H1 (cell line): ENCODE measurements at regions not wholly inside any gene's neighbourhood (a gene's known extent, or its start where the extent isn't known, plus 50 kb on each side); places are given as distances from the start of the nearest gene placed in this dataset.

Source experiments
- CTCF ChIA-PET: fragments of 300-600 bp; sonication (Branson Sonifier 250); formaldehyde crosslinking; loops from one replicate; lab custom pipeline; 2021; ENCODE audit not compliant: partially characterized antibody; lab: Charles Lee
- POLR2A ChIA-PET: fragments of 300-600 bp; sonication (Branson Sonifier 250); formaldehyde crosslinking; loops from one replicate; lab custom pipeline; 2021; ENCODE audit warnings: inconsistent platforms; ENCODE audit not compliant: partially characterized antibody; lab: Charles Lee
- DNase-seq, 2 experiments: peaks; one replicate each; pipeline versions ENCODE4 v3.0.0 to v3.0.0-alpha.2; 2010 to 2022; ENCODE audit warnings: low spot score in 2 of 2, low read depth in 1 of 2, mixed read lengths in 1 of 2
- FAIRE-seq: peaks from 2 replicates; lab custom pipeline; 2011; peaks lifted over from hg19 to GRCh38; lab: Jason Lieb, UNC
- H2AFZ ChIP-seq: 2 replicates; pipeline ENCODE4 v1.8.1; 2012; ENCODE audit warnings: low read length, inconsistent platforms
- H2AK5ac ChIP-seq: 2 replicates; pipeline ENCODE4 v1.6.1; 2013; ENCODE audit warnings: low read depth, low read length
- H2BK120ac ChIP-seq: replicated peaks from 2 replicates; pipeline ENCODE3; 2013; ENCODE audit warnings: low read depth, low read length, inconsistent platforms
- H2BK12ac ChIP-seq: 2 replicates; pipeline ENCODE4 v1.6.1; 2013; ENCODE audit warnings: low read depth, low read length
- H2BK15ac ChIP-seq: 2 replicates; pipeline ENCODE4 v1.6.1; 2013; ENCODE audit warnings: low read length
- H2BK20ac ChIP-seq: 2 replicates; pipeline ENCODE4 v1.6.1; 2013; ENCODE audit warnings: low read length
- H2BK5ac ChIP-seq: 2 replicates; pipeline ENCODE4 v1.6.1; 2013; ENCODE audit warnings: low read depth, low read length
- H3K14ac ChIP-seq: 2 replicates; pipeline ENCODE4 v1.6.1; 2013; ENCODE audit warnings: inconsistent platforms; ENCODE audit not compliant: insufficient read length
- H3K18ac ChIP-seq: 2 replicates; pipeline ENCODE4 v1.6.1; 2013; ENCODE audit warnings: low read length; ENCODE audit errors: extremely low read depth
- H3K23ac ChIP-seq: 2 replicates; pipeline ENCODE4 v1.6.1; 2013; ENCODE audit warnings: inconsistent platforms; ENCODE audit not compliant: insufficient read length
- H3K23me2 ChIP-seq: 2 replicates; pipeline ENCODE4 v1.6.1; 2013; ENCODE audit warnings: low read depth, low read length
- H3K27ac ChIP-seq: 2 replicates; pipeline ENCODE4 v1.6.1; 2011; ENCODE audit warnings: low read depth, low read length, inconsistent platforms
- H3K27me3 ChIP-seq, 4 experiments: replicated peaks in 1 of 4; 1 replicate in 1 of 4; 2 replicates in 3 of 4; pipeline versions ENCODE4 v1.6.1 to v1.8.1; 2011 to 2013; ENCODE audit warnings: low read length in 3 of 4, mild to moderate bottlenecking in 3 of 4, inconsistent platforms in 2 of 4, mixed read lengths in 2 of 4, moderate library complexity in 1 of 4; ENCODE audit not compliant: control insufficient read depth in 3 of 4, insufficient read depth in 3 of 4; ENCODE audit errors: extremely low read depth in 1 of 4
- H3K36me3 ChIP-seq, 4 experiments: 2 replicates each; pipeline versions ENCODE4 v1.6.1 to v1.8.1; 2011 to 2013; ENCODE audit warnings: mild to moderate bottlenecking in 4 of 4, low read length in 3 of 4, moderate library complexity in 2 of 4, control low read depth in 1 of 4, inconsistent platforms in 1 of 4; ENCODE audit not compliant: insufficient read depth in 4 of 4, control insufficient read depth in 2 of 4
- H3K4ac ChIP-seq: replicated peaks from 2 replicates; pipeline ENCODE3; 2013; ENCODE audit warnings: low read length, low read depth, mixed read lengths, inconsistent platforms; ENCODE audit not compliant: insufficient read length
- H3K4me1 ChIP-seq, 4 experiments: replicated peaks in 1 of 4; 1 replicate in 1 of 4; 2 replicates in 3 of 4; pipeline versions ENCODE4 v1.6.1 to v1.8.1; 2011 to 2013; ENCODE audit warnings: low read length in 3 of 4, inconsistent platforms in 2 of 4, mixed read lengths in 1 of 4; ENCODE audit not compliant: insufficient read depth in 4 of 4, control insufficient read depth in 3 of 4
- H3K4me2 ChIP-seq, 2 experiments: 2 replicates each; pipeline versions ENCODE4 v1.6.1 to v1.8.1; 2011 to 2013; ENCODE audit warnings: low read depth in 2 of 2, low read length in 2 of 2, control low read depth in 1 of 2, inconsistent platforms in 1 of 2, mild to moderate bottlenecking in 1 of 2; ENCODE audit not compliant: insufficient read depth in 1 of 2
- H3K4me3 ChIP-seq, 4 experiments: fragments of 200-600, 300-600 bp in 1 of 4; sonication (generic), shearing (Covaris generic), sonication (Bioruptor Twin) in 1 of 4; 2 replicates each; pipeline versions ENCODE4 v1.5.1 to v1.8.1; 2011 to 2016; ENCODE audit warnings: low read length in 4 of 4, low read depth in 3 of 4, control low read depth in 2 of 4, inconsistent platforms in 2 of 4, mild to moderate bottlenecking in 2 of 4, mixed read lengths in 1 of 4, moderate library complexity in 1 of 4; ENCODE audit not compliant: insufficient read depth in 2 of 4; ENCODE audit errors: extremely low read depth in 1 of 4
- H3K56ac ChIP-seq: replicated peaks from 2 replicates; pipeline ENCODE3; 2013; ENCODE audit warnings: low read depth, mild to moderate bottlenecking, mixed read lengths, low read length, inconsistent platforms; ENCODE audit not compliant: insufficient read length
- H3K79me1 ChIP-seq: 2 replicates; pipeline ENCODE4 v1.6.1; 2013; ENCODE audit warnings: low read depth, low read length, control low read depth
- H3K79me2 ChIP-seq, 2 experiments: 2 replicates each; pipeline versions ENCODE4 v1.6.1 to v1.8.1; 2012 to 2013; ENCODE audit warnings: low read length in 2 of 2, mild to moderate bottlenecking in 2 of 2, inconsistent platforms in 1 of 2; ENCODE audit not compliant: insufficient read depth in 2 of 2, control insufficient read depth in 1 of 2
- H3K9ac ChIP-seq, 4 experiments: replicated peaks in 1 of 4; 1 replicate in 1 of 4; 2 replicates in 3 of 4; pipeline versions ENCODE4 v1.6.1 to v1.8.1; 2011 to 2013; ENCODE audit warnings: low read depth in 3 of 4, low read length in 3 of 4, control low read depth in 2 of 4, mild to moderate bottlenecking in 2 of 4, moderate library complexity in 2 of 4, inconsistent platforms in 1 of 4; ENCODE audit errors: extremely low read depth in 1 of 4
- H3K9me3 ChIP-seq, 2 experiments: 2 replicates each; pipeline versions ENCODE4 v1.6.1 to v1.8.1; 2012 to 2013; ENCODE audit warnings: mild to moderate bottlenecking in 2 of 2, moderate library complexity in 2 of 2, control low read depth in 1 of 2, inconsistent platforms in 1 of 2, low read depth in 1 of 2, low read length in 1 of 2, mixed read lengths in 1 of 2; ENCODE audit not compliant: insufficient read depth in 2 of 2
- H4K20me1 ChIP-seq, 2 experiments: replicated peaks in 1 of 2; 2 replicates each; pipeline versions ENCODE3 to v1.8.1; 2011 to 2013; ENCODE audit warnings: inconsistent platforms in 2 of 2, low read length in 2 of 2, mild to moderate bottlenecking in 1 of 2; ENCODE audit not compliant: insufficient read depth in 2 of 2, control insufficient read depth in 1 of 2
- H4K5ac ChIP-seq: 2 replicates; pipeline ENCODE4 v1.6.1; 2013; ENCODE audit warnings: low read length, low read depth, mixed read lengths, inconsistent platforms; ENCODE audit not compliant: insufficient read length
- H4K8ac ChIP-seq: 2 replicates; pipeline ENCODE4 v1.8.0; 2013; ENCODE audit warnings: mild to moderate bottlenecking, moderate library complexity, low read length, inconsistent platforms; ENCODE audit not compliant: insufficient read depth; ENCODE audit errors: extremely low read depth
- H4K91ac ChIP-seq: replicated peaks from 2 replicates; pipeline ENCODE3; 2013; ENCODE audit warnings: low read length, mixed read lengths, inconsistent platforms; ENCODE audit not compliant: insufficient read length
- EP300 ChIP-seq, 2 experiments: IDR thresholded peaks; 1 replicate in 1 of 2; 2 replicates in 1 of 2; pipeline ENCODE4 v1.6.1; 2011 to 2012; ENCODE audit warnings: low read depth in 2 of 2, low read length in 2 of 2, mild to moderate bottlenecking in 2 of 2, borderline replicate concordance in 1 of 2, inconsistent platforms in 1 of 2, moderate library complexity in 1 of 2
- RAD21 ChIP-seq, 2 experiments: IDR thresholded peaks in 1 of 2; conservative IDR thresholded peaks in 1 of 2; 2 replicates each; pipeline ENCODE4 v1.6.1; 2011; ENCODE audit warnings: low read depth in 2 of 2, low read length in 2 of 2, improper control_type of control experiment in 1 of 2, inconsistent platforms in 1 of 2, mild to moderate bottlenecking in 1 of 2, moderate library complexity in 1 of 2
- WGBS, 2 experiments: shearing (Covaris generic) in 1 of 2; methylation state at CpG; one replicate each; pipeline versions ENCODE4 v1.1.6 to v1.1.7; 2013 to 2015; ENCODE audit warnings: low lambda C conversion rate in 2 of 2, mixed read lengths in 2 of 2, inconsistent platforms in 1 of 2, low coverage in 1 of 2, missing lambda C conversion rate in 1 of 2; ENCODE audit not compliant: insufficient replicate concordance in 2 of 2, insufficient coverage in 1 of 2, insufficient read length in 1 of 2; ENCODE audit errors: extremely low coverage in 1 of 2, missing lambda C conversion rate in 1 of 2; 5-methylcytosine and 5-hydroxymethylcytosine counted together
- TF ChIP-seq, protein P1 (sequence below), 3 experiments: IDR thresholded peaks; 1 replicate in 2 of 3; 2 replicates in 1 of 3; pipeline versions ENCODE4 v1.5.1 to v1.6.1; 2011; ENCODE audit warnings: low read length in 3 of 3, mild to moderate bottlenecking in 3 of 3, inconsistent platforms in 2 of 3, low read depth in 1 of 3, moderate library complexity in 1 of 3; ENCODE audit not compliant: insufficient read depth in 1 of 3; ENCODE audit errors: control extremely low read depth in 1 of 3

DNA sequence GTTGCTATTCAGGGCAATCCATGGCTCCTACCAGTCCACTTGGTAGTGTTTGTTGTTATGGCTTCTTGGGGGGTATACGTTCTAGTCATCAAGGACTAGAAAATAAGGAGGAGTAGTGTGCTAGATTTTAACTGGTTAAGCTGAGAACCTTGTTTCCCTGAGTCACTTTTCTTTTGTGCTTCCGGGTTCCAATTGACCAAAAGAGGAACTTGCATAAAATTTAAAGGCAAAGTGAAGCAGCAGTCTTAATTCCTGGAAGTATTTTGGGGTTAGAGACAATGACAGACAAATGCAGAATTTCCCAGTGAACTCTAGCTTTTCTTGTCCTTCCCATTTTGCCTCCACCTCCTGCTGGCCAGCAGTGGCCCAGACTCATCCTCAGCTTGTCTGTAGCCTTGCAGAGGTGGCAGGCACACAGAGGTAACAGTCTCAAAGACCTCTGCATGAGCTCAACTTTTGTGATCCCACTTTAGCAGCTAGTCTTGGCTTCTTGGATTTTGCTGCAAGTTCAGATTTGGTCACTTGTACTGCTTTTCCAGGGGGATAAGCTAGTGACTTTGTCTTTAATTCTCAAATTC is 1105.8 kb upstream of the NXPH2 start:
- Histone ChIP-seq H2BK12ac (no peak overlapping the region), H2BK120ac (no peak overlapping the region), H2AFZ (0 out of 2 replicates have a peak overlapping the region, but pooled peaks have one; percentile 27), H2BK15ac (no peak overlapping the region), H4K91ac (no peak overlapping the region), H3K23me2 (no peaks in the 10 kb centered on the region), H3K79me1 (no peaks in the 10 kb centered on the region), H3K4ac (no peak overlapping the region), H2BK20ac (0 out of 2 replicates have a peak overlapping the region, but pooled peaks have one; percentile 3), H2BK5ac (no peak overlapping the region), H3K4me1 (no peaks in the 10 kb centered on the region), H3K56ac (no peak overlapping the region), H3K14ac (no peak overlapping the region), H3K4me3 (no peak overlapping the region), H3K4me2 (no peak overlapping the region), H3K9ac (no peak overlapping the region), H4K8ac (no peak overlapping the region), H4K5ac (no peak overlapping the region), H3K23ac (no peak overlapping the region), H3K27ac (no peak overlapping the region), H4K20me1 (no peaks in the 10 kb centered on the region), H3K27me3 (no peaks in the 10 kb centered on the region), H3K9me3 (no peaks in the 10 kb centered on the region), H3K18ac (no peak overlapping the region), H3K36me3 (no peaks in the 10 kb centered on the region), H2AK5ac (no peak overlapping the region), H3K79me2 (no peaks in the 10 kb centered on the region)
- POLR2A ChIA-PET: no interaction called here
- DNase-seq (no peak), FAIRE-seq (no peak)
- WGBS, 2 experiments: 86% methylated on average over 2 of the region's 2 CpGs; no CpG with 5 or more reads in 1 of the 2 experiments
- CTCF ChIA-PET: interaction anchor here (0.9 kb wide), 1 partner anchor 61 kb away, joined by 3 read pairs; no protein-coding TSS in a partner anchor
- TF ChIP-seq, protein P1, sequence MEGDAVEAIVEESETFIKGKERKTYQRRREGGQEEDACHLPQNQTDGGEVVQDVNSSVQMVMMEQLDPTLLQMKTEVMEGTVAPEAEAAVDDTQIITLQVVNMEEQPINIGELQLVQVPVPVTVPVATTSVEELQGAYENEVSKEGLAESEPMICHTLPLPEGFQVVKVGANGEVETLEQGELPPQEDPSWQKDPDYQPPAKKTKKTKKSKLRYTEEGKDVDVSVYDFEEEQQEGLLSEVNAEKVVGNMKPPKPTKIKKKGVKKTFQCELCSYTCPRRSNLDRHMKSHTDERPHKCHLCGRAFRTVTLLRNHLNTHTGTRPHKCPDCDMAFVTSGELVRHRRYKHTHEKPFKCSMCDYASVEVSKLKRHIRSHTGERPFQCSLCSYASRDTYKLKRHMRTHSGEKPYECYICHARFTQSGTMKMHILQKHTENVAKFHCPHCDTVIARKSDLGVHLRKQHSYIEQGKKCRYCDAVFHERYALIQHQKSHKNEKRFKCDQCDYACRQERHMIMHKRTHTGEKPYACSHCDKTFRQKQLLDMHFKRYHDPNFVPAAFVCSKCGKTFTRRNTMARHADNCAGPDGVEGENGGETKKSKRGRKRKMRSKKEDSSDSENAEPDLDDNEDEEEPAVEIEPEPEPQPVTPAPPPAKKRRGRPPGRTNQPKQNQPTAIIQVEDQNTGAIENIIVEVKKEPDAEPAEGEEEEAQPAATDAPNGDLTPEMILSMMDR (IDR thresholded peaks at IDR 0.05; ENCODE audit: control extremely low read depth in 1 of 3, insufficient read depth in 1 of 3, low read depth in 1 of 3, low read length in 3 of 3): peak in 1 of 3 experiments; percentile 3; a peak in 1 of 4 replicates
- TF ChIP-seq EP300 (IDR thresholded peaks at IDR 0.05; ENCODE audit: borderline replicate concordance in 1 of 2, low read depth in 2 of 2, low read length in 2 of 2): no peak
- peak in 1 of 2 experiments; percentile 19; a peak in 1 of 4 replicates for TF ChIP-seq RAD21 (IDR thresholded peaks at IDR 0.05 in 1 of 2, conservative IDR thresholded peaks at IDR 0.05 in 1 of 2; ENCODE audit: low read depth in 2 of 2, low read length in 2 of 2)
